ENCODE measurements at regions not wholly inside any gene's neighbourhood (a gene's known extent, or its start where the extent isn't known, plus 50 kb on each side); places are given as distances from the start of the nearest gene placed in this dataset.

- no peak overlapping the region for H3K14ac ChIP-seq (ENCODE audit: insufficient read depth, low read length)
- H4K91ac ChIP-seq (ENCODE audit: insufficient read length, low read depth, low read length) = no peak overlapping the region
- H3T11ph ChIP-seq (ENCODE audit: low read length) = no peak overlapping the region
- H4K20me1 ChIP-seq (ENCODE audit: control insufficient read depth, insufficient read depth, insufficient read length) = no peaks in the 10 kb centered on the region
- peak; percentile 40; the same call in 2 of the 3 replicates for TF ChIP-seq CTCF (conservative IDR thresholded peaks at IDR 0.05)
- H4K8ac ChIP-seq (replicated peaks; ENCODE audit: insufficient read length, low read depth, low read length) = no peak overlapping the region
- H3K27me3 ChIP-seq (ENCODE audit: insufficient read depth, low read length) = no peaks in the 10 kb centered on the region
- Mint-ChIP-seq H3K4me1 (peaks cover 11 to 13% of the 10 kb centered on the region in 2 experiments), H3K27ac (no peak overlapping the region), H3K27me3 (ENCODE audit: low read depth) (no peaks in the 10 kb centered on the region), H3K9me3 (no peaks in the 10 kb centered on the region), H3K4me3 (no peak overlapping the region), H3K36me3 (ENCODE audit: insufficient read depth in 1 of 3, low read depth in 3 of 3) (peaks cover 0 to 4% (median 0%) of the 10 kb centered on the region in 3 experiments; a peak in 1 of 7 replicates)
- no peaks in the 10 kb centered on the region for H3K79me1 ChIP-seq (ENCODE audit: insufficient read depth, low read depth, low read length, poor library complexity, severe bottlenecking)
- H3K4me1 ChIP-seq (ENCODE audit: insufficient read depth, low read length) = no peaks in the 10 kb centered on the region; the same call in 1 of the 2 replicates
- H3K56ac ChIP-seq (ENCODE audit: insufficient read length, low read depth, low read length) = no peak overlapping the region
- H2BK12ac ChIP-seq (ENCODE audit: insufficient read length, low read depth, low read length) = no peak overlapping the region
- H3K9me3 ChIP-seq (ENCODE audit: control insufficient read depth, low read depth, low read length) = no peaks in the 10 kb centered on the region
- no peak overlapping the region for H2BK120ac ChIP-seq (ENCODE audit: low read depth, low read length, poor library complexity, severe bottlenecking)
- H2AK5ac ChIP-seq (ENCODE audit: insufficient read length, low read length) = no peak overlapping the region
- no peak overlapping the region for H2AFZ ChIP-seq (ENCODE audit: low read length)
- H2BK15ac ChIP-seq (ENCODE audit: low read depth, low read length) = no peak overlapping the region
- no peak overlapping the region for H3K18ac ChIP-seq (ENCODE audit: insufficient read length, low read depth, low read length)
- no peak overlapping the region for H3K9ac ChIP-seq (ENCODE audit: extremely low read depth, insufficient read length, low read length)
- DNase-seq = no peak
- no peak overlapping the region for H3K4me2 ChIP-seq (ENCODE audit: insufficient read depth, insufficient read length, low read length)
- H2BK5ac ChIP-seq (ENCODE audit: insufficient read length, low read length) = no peak overlapping the region
- H3K27ac ChIP-seq (ENCODE audit: insufficient read length, low read depth, low read length) = no peak overlapping the region
- no peak overlapping the region for H3K4ac ChIP-seq (ENCODE audit: low read depth, low read length)
- H3K79me2 ChIP-seq (ENCODE audit: insufficient read depth, low read length) = no peaks in the 10 kb centered on the region
- H2BK20ac ChIP-seq (ENCODE audit: low read depth, low read length, poor library complexity, severe bottlenecking) = no peak overlapping the region
- no peaks in the 10 kb centered on the region for H3K23me2 ChIP-seq (ENCODE audit: insufficient read length, low read depth, low read length, poor library complexity, severe bottlenecking)
- no peak overlapping the region for H3K23ac ChIP-seq (ENCODE audit: insufficient read length, low read depth, low read length)
- no peak overlapping the region for H4K5ac ChIP-seq (ENCODE audit: insufficient read length, low read depth, low read length)
These were observed 140.1 kb downstream of the NR4A2 start for GRCh38 chr2:156192468-156192867.

All from H9 (cell line).